ENCODE measurements at regions not wholly inside any gene's neighbourhood (a gene's known extent, or its start where the extent isn't known, plus 50 kb on each side); places are given as distances from the start of the nearest gene placed in this dataset.

GRCh38 chr4:80145739-80146138 lies 51.6 kb upstream of the PRDM8 start:
- CTCF ChIA-PET: no interaction called here

More at GRCh38 chr4:80145739-80146138, 51.6 kb upstream of the PRDM8 start:
- no TSS peak for BruUV-seq (replicated peaks)
- H3K4me1 ChIP-seq (ENCODE audit: control insufficient read depth in 1 of 2, insufficient read depth in 2 of 2, low read length in 2 of 2): no peaks in the 10 kb centered on the region
- TF ChIP-seq, protein P1, sequence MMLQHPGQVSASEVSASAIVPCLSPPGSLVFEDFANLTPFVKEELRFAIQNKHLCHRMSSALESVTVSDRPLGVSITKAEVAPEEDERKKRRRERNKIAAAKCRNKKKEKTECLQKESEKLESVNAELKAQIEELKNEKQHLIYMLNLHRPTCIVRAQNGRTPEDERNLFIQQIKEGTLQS (IDR thresholded peaks at IDR 0.05): no peak
- TF ChIP-seq TCF7L2 (IDR thresholded peaks at IDR 0.05; ENCODE audit: borderline replicate concordance, extremely low read depth, insufficient read depth, insufficient read length) (no peak), SP1 (IDR thresholded peaks at IDR 0.05; ENCODE audit: low read depth) (no peak), SRF (IDR thresholded peaks at IDR 0.05; ENCODE audit: low read depth) (no peak), EGR1 (IDR thresholded peaks at IDR 0.05; ENCODE audit: low read depth) (no peak), YY1 (IDR thresholded peaks at IDR 0.05; ENCODE audit: extremely low read depth, insufficient replicate concordance, low read depth, low read length) (no peak), ELF1 (IDR thresholded peaks at IDR 0.05; ENCODE audit: borderline replicate concordance, low read depth) (no peak), SIN3A (IDR thresholded peaks at IDR 0.05; ENCODE audit: low read depth) (no peak), JUND (IDR thresholded peaks at IDR 0.05) (no peak), POLR2AphosphoS5 (IDR thresholded peaks at IDR 0.05; ENCODE audit: low read depth, low read length) (no peak), EZH2phosphoT487 (IDR thresholded peaks at IDR 0.05; ENCODE audit: borderline replicate concordance) (no peak), FOSL1 (IDR thresholded peaks at IDR 0.05; ENCODE audit: low read depth) (no peak), CTCF (IDR thresholded peaks at IDR 0.05 in 2 of 3, conservative IDR thresholded peaks at IDR 0.05 in 1 of 3; ENCODE audit: borderline replicate concordance in 1 of 3, insufficient read depth in 1 of 3, low read depth in 2 of 3, low read length in 2 of 3) (no peak), CEBPB (IDR thresholded peaks at IDR 0.05; ENCODE audit: low read depth) (no peak), CBX3 (IDR thresholded peaks at IDR 0.05; ENCODE audit: low read depth) (no peak), POLR2A (IDR thresholded peaks at IDR 0.05; ENCODE audit: borderline replicate concordance, extremely low read depth, insufficient read depth, insufficient read length) (no peak)
- TF ChIP-seq, protein P2, sequence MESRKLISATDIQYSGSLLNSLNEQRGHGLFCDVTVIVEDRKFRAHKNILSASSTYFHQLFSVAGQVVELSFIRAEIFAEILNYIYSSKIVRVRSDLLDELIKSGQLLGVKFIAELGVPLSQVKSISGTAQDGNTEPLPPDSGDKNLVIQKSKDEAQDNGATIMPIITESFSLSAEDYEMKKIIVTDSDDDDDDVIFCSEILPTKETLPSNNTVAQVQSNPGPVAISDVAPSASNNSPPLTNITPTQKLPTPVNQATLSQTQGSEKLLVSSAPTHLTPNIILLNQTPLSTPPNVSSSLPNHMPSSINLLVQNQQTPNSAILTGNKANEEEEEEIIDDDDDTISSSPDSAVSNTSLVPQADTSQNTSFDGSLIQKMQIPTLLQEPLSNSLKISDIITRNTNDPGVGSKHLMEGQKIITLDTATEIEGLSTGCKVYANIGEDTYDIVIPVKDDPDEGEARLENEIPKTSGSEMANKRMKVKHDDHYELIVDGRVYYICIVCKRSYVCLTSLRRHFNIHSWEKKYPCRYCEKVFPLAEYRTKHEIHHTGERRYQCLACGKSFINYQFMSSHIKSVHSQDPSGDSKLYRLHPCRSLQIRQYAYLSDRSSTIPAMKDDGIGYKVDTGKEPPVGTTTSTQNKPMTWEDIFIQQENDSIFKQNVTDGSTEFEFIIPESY (IDR thresholded peaks at IDR 0.05; ENCODE audit: extremely low read depth, insufficient replicate concordance, low read length): no peak
- TF ChIP-seq, protein P3, sequence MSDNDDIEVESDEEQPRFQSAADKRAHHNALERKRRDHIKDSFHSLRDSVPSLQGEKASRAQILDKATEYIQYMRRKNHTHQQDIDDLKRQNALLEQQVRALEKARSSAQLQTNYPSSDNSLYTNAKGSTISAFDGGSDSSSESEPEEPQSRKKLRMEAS (IDR thresholded peaks at IDR 0.05): no peak
- H3K9me3 ChIP-seq (ENCODE audit: control insufficient read depth in 1 of 2, insufficient read depth in 1 of 2, low read depth in 1 of 2, low read length in 2 of 2): no peaks in the 10 kb centered on the region
- no peak overlapping the region for H3K27ac ChIP-seq (ENCODE audit: low read depth, low read length)
- intact Hi-C loops (cut with micrococcal nuclease): no loop called here
- H4K20me1 ChIP-seq (ENCODE audit: insufficient read depth): no peaks in the 10 kb centered on the region
- H3K27me3 ChIP-seq (ENCODE audit: insufficient read depth, low read length): no peaks in the 10 kb centered on the region
- no peak overlapping the region for H3K9ac ChIP-seq (ENCODE audit: low read length)
- ATAC-seq (no peak), DNase-seq (ENCODE audit: low read depth, low spot score) (no peak)
- H2AFZ ChIP-seq (ENCODE audit: low read depth, low read length, poor library complexity, severe bottlenecking): no peak overlapping the region
- POLR2A ChIA-PET: no interaction called here
- H3K79me2 ChIP-seq (ENCODE audit: insufficient read depth, low read length): no peaks in the 10 kb centered on the region
- H3K9me2 ChIP-seq (ENCODE audit: insufficient read depth): no peaks in the 10 kb centered on the region
- no peak overlapping the region for H3K4me2 ChIP-seq (ENCODE audit: low read length)
- H3K4me3 ChIP-seq (replicated peaks in 1 of 2; ENCODE audit: low read depth in 1 of 2, low read length in 2 of 2): no peak overlapping the region
- no peaks in the 10 kb centered on the region for H3K36me3 ChIP-seq (ENCODE audit: control insufficient read depth in 1 of 2, insufficient read depth in 2 of 2, low read length in 2 of 2)
- RAD21 ChIA-PET (ENCODE audit: low non-redundant PET in 1 of 2, low total read pairs in 2 of 2, uncharacterized antibody in 2 of 2, unreplicated experiment in 2 of 2): no interaction called here
